Ovary (tissue), 3 donors: ENCODE measurements at regions not wholly inside any gene's neighbourhood (a gene's known extent, or its start where the extent isn't known, plus 50 kb on each side); places are given as distances from the start of the nearest gene placed in this dataset.

Experiments
- CTCF ChIP-seq, 3 donors: fragments of 450-650 bp in 2 of 3; fragments of 200-600 bp in 1 of 3; IDR thresholded peaks; one replicate each; pipeline versions ENCODE4 v1.5.1 to v1.8.0; 2016 to 2022; ENCODE audit warnings: antibody characterized with exemption in 3 of 3, mild to moderate bottlenecking in 1 of 3
- EP300 ChIP-seq: sonication (generic); formaldehyde crosslinking; IDR thresholded peaks from one replicate; pipeline ENCODE4 v1.6.1; 2017; ENCODE audit warnings: antibody characterized with exemption
- POLR2A ChIP-seq: fragments of 450-650 bp; IDR thresholded peaks from one replicate; pipeline ENCODE4 v1.6.1; 2017; ENCODE audit warnings: antibody characterized with exemption, mild to moderate bottlenecking, moderate library complexity
- donor health status: DM: no; HTN: no; CAD: no.

- TF ChIP-seq CTCF (IDR thresholded peaks at IDR 0.05) = no peak
- no peak for TF ChIP-seq EP300
- no peak for TF ChIP-seq POLR2A
These were observed 126.9 kb upstream of the MAP3K1 start for GRCh38 chr5:56688402-56688801.
